ENCODE measurements at regions not wholly inside any gene's neighbourhood (a gene's known extent, or its start where the extent isn't known, plus 50 kb on each side); places are given as distances from the start of the nearest gene placed in this dataset.

GRCh38 chr18:55833543-55833942 is 245.6 kb upstream of the TCF4 start:
- no peak for TF ChIP-seq CTCF (IDR thresholded peaks at IDR 0.05 in 2 of 3, conservative IDR thresholded peaks at IDR 0.05 in 1 of 3; ENCODE audit: insufficient read depth in 2 of 3, low read depth in 1 of 3, low read length in 3 of 3)
- no peak for TF ChIP-seq NFE2L1 (tag; IDR thresholded peaks at IDR 0.05; ENCODE audit: borderline replicate concordance, low read depth)
- no peak for TF ChIP-seq NR2C1 (IDR thresholded peaks at IDR 0.05)
- TF ChIP-seq NR2C1 (tag; IDR thresholded peaks at IDR 0.05), result no peak
- no peak for TF ChIP-seq UBTF (IDR thresholded peaks at IDR 0.05; ENCODE audit: borderline replicate concordance in 1 of 2, low read depth in 2 of 2, low read length in 2 of 2)
- TF ChIP-seq PHB2 (IDR thresholded peaks at IDR 0.05; ENCODE audit: low read depth), result no peak
